HG03558 (cell line): ENCODE measurements at regions not wholly inside any gene's neighbourhood (a gene's known extent, or its start where the extent isn't known, plus 50 kb on each side); places are given as distances from the start of the nearest gene placed in this dataset.

ENCODE experiments used
- ATAC-seq: cut with Tn5 transposase; IDR thresholded peaks from one replicate; pipeline ENCODE4 v1.9.1; 2021; ENCODE audit warnings: moderate number of reproducible peaks; ENCODE audit not compliant: unreplicated experiment; ENCODE audit errors: extremely low read depth

DNA sequence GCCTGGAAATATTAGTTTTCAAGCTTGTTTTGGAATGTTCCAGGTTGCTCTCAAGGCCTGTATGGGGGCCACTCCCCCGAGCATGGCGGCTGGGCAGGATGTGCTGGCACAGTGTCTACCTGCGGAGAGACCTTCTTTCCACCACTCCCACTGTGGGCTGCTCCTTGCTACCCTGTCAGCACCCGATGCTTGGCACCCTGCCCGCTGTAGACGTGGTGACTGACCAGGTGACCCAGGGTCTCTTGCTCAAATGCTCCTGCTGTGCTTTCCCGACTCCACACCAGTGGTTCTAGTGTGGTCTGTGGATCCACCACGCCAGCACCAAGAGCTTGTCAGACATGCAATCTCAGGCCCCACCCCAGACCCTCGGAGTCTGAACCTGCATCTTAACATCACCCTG lies 213.3 kb downstream of the SH3BP4 start:
- no peak for ATAC-seq

DNA sequence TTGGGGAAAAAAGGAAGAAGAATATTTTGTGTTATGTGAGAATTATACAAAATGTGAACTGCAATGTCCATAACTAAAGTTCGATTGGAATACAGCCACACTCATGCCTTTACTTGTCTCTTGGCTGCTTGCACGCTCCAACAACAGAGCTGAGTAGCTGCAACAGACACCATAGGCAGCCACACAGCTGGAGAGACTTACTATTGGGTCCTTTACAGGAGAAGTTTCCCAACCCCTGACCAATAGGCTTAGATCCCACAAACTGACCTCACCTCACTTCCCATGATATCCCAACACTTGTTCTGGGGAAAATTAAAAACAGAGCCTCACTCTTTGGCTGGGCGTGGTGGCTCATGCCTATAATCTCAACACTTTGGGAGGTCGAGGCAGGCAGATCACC lies 213.8 kb downstream of the SH3BP4 start:
- no peak for ATAC-seq

DNA sequence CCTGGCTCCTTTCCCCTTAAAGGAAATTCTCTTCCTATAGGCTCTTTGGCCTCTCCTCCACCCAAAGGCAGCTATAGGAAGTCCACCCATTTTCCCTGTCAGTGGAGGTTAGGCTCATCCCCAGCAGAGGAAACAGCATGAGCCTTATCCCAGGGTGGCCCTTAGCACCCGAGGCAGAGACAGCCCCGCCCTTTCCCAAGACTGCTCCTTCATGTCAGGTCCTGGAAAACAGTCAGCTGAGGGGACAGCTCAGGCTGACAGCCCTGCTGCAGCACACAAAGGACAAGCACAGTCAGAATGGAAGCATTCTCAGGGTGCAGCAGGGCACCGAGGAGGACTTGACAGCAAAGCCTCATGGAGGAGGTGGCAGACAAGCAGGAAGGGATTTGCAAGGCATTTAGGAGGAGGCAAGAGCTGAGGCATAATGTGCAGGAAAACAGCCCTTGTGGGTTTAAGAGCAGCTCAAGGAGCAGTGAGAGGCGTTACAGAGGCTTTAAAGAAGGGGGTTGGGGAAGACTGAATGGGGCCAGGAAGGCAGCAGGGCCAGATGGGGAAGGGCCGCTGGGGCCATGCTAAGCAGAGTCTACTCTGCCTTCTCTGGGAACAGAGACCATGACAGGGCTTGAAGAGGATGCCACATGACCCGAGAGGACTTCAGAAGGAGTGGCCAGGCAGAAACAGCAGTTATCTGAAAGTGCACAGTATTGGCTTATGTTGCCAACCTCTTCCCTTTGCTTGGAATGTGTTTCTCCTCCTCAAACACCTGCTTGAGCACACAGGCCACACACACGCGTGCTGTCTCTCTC lies 216.6 kb downstream of the SH3BP4 start:
- no peak for ATAC-seq

DNA sequence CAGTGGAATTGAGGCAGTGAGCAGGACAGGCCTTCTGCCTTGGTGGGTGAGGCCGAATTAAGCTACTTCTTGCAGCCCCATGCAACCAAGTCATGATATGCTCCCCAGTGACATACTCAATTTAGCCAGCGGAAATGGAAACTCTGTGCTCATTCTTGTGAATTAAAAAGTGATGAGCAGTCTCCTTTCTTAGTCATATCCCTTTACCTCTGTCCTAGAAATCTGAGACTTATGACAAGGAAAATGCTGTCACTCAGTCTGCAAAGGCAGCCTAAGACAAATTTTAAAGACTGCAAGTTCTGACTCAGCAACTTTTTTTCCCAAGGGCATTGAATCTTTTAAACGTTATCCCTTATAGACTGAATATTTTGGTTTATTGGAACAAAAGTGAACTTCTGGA lies 218.2 kb downstream of the SH3BP4 start:
- ATAC-seq, result no peak

DNA sequence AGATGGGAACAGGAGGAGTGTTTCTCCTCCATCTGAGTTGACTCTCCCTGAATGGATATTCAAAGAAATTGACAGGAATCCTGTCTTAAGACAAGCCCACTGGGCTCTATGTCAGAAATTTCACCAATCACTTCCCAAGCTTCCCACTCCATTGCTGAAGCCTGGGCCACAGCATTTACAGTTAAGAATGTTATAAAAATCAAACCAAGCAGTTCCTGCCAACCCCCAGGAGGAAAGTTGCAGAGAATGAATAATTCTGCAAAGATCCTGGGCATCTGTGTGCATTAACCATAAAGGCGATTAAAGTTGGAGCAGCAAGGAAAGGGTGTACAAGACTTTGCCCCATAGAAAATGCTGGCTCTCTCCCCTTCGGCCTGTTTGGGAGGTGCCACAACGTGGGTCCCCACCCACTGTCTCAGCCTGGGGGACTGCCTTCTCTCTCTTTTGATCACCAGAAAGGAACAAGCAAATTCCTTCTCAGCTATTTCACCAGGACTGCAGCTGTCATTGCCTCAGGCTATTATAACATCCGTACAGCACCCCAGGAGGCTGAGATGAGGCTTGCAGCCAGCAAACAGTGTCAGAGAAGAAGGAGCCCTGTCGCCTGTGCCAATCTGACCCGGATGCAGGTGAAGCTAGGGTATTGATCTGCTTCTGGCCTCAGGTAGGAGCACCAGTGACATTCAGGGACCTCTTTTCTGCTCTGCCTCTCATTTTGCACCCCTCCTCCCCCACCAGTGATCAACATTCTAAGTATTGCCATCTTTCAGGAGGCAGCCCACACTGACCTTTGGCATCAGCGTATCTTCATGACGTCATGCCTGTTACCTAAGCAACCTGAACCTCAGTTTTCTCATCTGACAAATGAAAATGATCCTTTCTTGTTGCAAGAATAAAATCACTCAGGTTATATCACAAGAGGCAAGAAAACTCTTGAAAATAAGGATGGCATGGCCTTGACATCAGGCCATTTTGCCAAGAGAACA lies 219.0 kb downstream of the SH3BP4 start:
- no peak for ATAC-seq

DNA sequence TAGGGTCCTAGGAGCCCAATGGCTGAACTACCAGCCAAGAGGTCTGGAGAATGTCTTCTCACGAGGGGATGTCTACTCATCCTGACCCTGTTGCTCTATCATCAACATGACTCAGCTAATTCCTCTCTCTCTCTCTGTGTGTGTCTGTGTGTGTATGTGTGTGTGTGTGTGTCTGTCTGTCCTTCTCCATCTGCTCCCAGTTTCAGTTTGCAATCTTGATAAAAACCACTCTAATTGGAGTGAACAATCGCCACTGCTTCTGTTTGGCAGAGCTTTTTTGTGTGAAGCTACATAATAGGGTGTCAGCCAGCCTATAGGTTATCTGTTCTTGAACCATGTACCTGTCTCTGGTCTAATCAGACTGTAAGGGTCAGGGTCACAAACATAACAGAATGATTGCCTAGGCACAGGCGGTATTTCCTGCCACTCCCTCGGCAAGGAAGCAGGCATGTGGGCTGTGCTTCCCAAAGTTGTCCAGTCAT lies 219.8 kb downstream of the SH3BP4 start:
- no peak for ATAC-seq

DNA sequence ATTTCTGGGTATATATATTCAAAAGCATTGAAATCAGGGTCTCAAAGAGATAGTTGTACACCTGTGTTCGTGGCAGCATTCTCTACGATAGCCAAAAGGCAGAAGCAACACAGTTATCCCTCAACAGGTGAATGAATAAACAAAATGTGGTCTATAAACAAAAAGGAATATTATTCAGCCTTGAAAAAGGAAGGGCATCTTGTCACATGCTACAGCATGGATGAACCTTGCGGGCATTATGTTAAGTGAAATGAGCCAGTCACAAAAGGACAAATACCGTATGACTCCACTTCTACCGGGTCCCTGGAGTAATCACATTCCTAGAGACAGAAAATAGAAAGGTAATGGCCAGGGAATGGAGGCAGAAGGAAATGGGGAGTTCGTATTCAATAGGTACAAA lies 228.8 kb downstream of the SH3BP4 start:
- no peak for ATAC-seq

- ATAC-seq, result no peak
Observed at GRCh38 chr2:235183786-235184185, 232.0 kb downstream of the SH3BP4 start.

GRCh38 chr2:235187806-235188205 lies 236.0 kb downstream of the SH3BP4 start:
- no peak for ATAC-seq

DNA sequence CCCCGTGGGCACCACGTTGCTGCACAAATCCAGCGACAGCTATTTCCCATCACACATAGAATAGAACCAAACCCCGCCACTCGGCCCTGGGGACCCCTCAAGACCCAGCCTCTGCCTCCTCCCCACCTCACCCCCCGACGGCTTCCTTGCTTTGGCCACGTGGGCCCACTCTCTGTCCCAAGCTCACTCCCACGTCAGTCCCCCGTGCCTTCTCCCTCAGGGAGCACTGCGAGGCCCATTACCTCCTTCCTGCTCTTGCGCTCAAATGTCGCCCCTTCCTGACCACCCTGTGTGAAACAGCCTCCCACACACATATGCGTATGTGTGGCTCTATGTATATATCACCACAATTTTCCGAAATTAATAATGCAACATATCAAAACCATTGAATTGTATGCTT lies 239.7 kb downstream of the SH3BP4 start:
- no peak for ATAC-seq

DNA sequence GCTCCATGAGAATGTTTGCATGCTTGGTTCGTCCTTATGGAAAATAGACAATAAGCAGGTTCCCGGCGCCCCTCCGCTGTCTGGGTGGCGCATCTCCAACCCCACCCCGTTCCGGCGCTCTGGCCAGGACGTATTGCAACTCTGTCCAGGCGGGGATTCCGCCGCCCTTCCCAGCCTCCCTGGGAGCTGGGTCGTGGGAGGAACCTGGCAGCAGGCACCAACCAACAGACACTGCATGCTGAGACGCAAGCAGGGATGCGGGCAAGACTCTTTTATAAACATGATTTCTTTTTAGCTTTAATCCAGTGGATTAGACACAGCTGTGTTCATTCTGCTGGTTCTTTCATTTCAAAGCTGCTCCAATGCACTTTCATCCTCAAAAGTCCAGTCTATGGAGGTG lies 240.2 kb downstream of the SH3BP4 start:
- ATAC-seq, result no peak

DNA sequence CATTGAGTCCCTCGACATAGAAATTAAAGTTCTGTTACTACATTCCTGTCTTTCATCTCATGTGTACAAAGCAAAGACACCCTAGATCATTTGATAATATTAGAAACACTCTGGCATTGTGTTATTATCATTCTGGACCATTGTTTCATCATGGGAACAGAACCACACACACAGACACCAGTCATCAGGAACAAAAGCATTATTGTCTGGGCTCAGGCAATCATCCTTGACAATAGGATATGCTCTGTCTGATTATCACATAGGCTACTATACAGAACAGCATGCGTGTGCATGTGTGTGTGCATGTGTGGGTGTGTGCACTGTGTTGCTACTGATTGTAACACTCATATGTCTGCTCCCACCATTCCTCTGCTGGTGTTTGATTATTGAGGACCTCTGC lies 242.5 kb downstream of the SH3BP4 start:
- no peak for ATAC-seq

- no peak for ATAC-seq
Observed at GRCh38 chr2:235194836-235195235, 243.0 kb downstream of the SH3BP4 start.

DNA sequence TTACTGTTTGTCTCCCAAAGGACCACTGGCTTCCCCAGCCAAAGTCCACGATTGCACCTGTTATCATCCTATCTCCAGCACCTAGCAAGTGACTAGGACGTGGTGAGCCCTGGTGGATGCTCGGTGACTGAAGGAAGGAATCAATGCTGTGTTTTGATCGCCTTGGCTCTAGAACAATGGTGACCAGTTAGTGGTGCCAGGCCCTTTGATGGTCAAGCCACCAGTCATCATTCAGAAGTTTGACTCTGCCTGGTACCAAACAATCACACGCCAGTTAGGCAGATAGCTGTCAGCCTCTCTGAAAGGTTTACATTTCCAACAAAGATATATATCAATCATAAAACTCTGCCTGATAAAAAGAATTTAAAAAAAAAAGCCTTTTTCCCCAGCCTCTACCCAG lies 244.1 kb downstream of the SH3BP4 start:
- no peak for ATAC-seq

DNA sequence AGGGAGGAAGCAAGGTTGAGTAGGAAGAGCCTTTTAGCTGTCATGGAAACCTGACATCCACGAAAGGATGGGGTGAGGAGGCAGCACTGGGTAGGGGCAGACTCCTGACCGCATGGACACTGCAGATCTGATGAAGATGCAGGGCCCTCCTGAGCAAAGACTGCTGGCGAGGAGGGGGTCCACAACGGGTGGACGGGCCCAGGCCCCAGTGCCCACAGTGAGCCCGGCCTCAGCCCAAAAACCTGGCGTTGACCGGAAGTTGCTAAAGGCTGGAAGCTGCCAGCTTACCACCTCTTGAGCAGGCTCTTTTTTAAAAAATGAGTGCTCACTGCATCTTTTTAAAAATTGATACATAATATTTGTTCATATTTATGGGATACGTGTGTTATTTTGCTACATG lies 247.3 kb downstream of the SH3BP4 start:
- no peak for ATAC-seq

- ATAC-seq, result no peak
Observed at GRCh38 chr2:235200216-235200615, 248.4 kb downstream of the SH3BP4 start.

- ATAC-seq, result no peak
Observed at GRCh38 chr2:235201756-235202155, 249.9 kb downstream of the SH3BP4 start.

DNA sequence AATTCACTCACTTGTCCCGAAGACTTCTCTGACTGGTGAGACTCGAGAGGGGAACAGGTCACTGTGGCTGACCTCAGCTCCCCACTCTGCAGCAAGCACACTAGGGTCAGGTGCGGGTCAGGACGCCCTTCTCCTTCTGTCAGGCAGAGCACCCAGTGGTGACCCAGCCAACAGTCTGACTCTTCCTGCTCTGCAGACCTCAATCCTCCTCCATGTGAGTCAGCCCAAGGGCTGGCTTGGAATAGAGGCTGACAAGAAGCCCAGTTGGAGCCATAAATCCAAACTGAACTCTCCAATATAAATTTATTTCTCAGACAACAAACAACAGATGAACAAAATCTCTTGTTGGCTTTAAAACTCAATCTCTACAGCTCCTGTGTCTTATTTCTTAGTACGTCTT lies 253.1 kb downstream of the SH3BP4 start:
- no peak for ATAC-seq

GRCh38 chr2:235206399-235206798 lies 254.6 kb downstream of the SH3BP4 start:
- ATAC-seq, result no peak

DNA sequence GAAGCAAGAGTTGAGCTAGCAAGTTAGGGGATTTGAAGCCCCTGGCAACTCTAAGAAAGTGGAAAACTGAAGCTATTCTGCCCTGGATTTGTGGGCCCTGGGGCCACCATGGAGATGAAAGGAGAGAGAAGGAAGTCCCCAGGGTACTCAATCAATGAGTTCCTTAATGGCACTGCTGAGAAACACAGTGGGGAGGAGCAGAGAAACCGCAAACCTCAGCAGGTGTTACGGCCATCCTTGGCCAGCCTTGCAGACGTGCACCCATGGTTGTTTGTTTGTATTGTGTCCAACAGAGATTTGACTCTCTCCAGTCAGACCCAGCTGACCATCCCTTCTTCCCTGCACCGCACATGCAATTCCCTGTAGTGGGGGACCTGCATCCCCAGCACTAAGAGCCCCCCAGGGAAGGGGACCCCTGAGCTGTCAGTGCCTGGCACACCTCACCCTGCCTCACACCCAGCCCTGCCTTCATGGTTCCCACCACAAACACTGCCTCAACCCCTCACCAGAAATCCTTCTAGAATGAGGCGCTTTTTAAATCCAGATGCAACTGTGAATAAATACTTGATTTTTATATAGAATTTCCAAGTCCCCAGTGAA lies 255.3 kb downstream of the SH3BP4 start:
- ATAC-seq, result peak; percentile 78

- no peak for ATAC-seq
Observed at GRCh38 chr2:235211056-235211455, 259.2 kb downstream of the SH3BP4 start.
